ENCODE measurements at regions not wholly inside any gene's neighbourhood (a gene's known extent, or its start where the extent isn't known, plus 50 kb on each side); places are given as distances from the start of the nearest gene placed in this dataset.

GRCh38 chr10:9018195-9019173 is 964.0 kb downstream of the GATA3 start:
- intact Hi-C loops (cut with DNase I): no loop called here
- Histone ChIP-seq H3K4me1 (no peaks in the 10 kb centered on the region), H3K4me3 (no peak overlapping the region), H3K27ac (no peak overlapping the region), H3K36me3 (no peaks in the 10 kb centered on the region), H3K27me3 (peaks cover 0 to 13% (median 0%) of the 10 kb centered on the region in 4 donors), H3K9me3 (no peaks in the 10 kb centered on the region)
- TF ChIP-seq POLR2A (IDR thresholded peaks at IDR 0.05) (no peak), CTCF (IDR thresholded peaks at IDR 0.05) (no peak)
- WGBS, 2 donors: 74 to 80% methylated on average over 7 of the region's 7 CpGs
- DNase-seq: no peak

- Histone ChIP-seq H3K4me3 (no peak overlapping the region), H3K27me3 (peaks cover 0 to 7% (median 0%) of the 10 kb centered on the region in 4 donors), H3K9me3 (no peaks in the 10 kb centered on the region), H3K27ac (no peak overlapping the region), H3K4me1 (no peaks in the 10 kb centered on the region), H3K36me3 (no peaks in the 10 kb centered on the region)
- WGBS, 2 donors: 63 to 69% methylated on average over 3 of the region's 3 CpGs
- TF ChIP-seq POLR2A (IDR thresholded peaks at IDR 0.05) (no peak), CTCF (IDR thresholded peaks at IDR 0.05) (no peak)
- DNase-seq: no peak
- intact Hi-C loops (cut with DNase I): no loop called here
Observed at GRCh38 chr10:9023206-9023605, 968.7 kb downstream of the GATA3 start.

GRCh38 chr10:9024210-9024609 is 969.7 kb downstream of the GATA3 start:
- Histone ChIP-seq H3K27ac (no peak overlapping the region), H3K4me3 (no peak overlapping the region), H3K4me1 (no peaks in the 10 kb centered on the region), H3K36me3 (no peaks in the 10 kb centered on the region), H3K9me3 (no peaks in the 10 kb centered on the region), H3K27me3 (no peaks in the 10 kb centered on the region)
- TF ChIP-seq POLR2A (IDR thresholded peaks at IDR 0.05) (no peak), CTCF (IDR thresholded peaks at IDR 0.05) (no peak)
- intact Hi-C loops (cut with DNase I): no loop called here
- no peak for DNase-seq
- 39 to 40% methylated on average over 2 of the region's 2 CpGs for WGBS, 2 donors

- intact Hi-C loops (cut with DNase I): no loop called here
- Histone ChIP-seq H3K9me3 (no peaks in the 10 kb centered on the region), H3K36me3 (no peaks in the 10 kb centered on the region), H3K27ac (no peak overlapping the region), H3K27me3 (no peaks in the 10 kb centered on the region), H3K4me1 (no peaks in the 10 kb centered on the region), H3K4me3 (no peak overlapping the region)
- TF ChIP-seq POLR2A (IDR thresholded peaks at IDR 0.05) (no peak), CTCF (IDR thresholded peaks at IDR 0.05) (no peak)
- DNase-seq: no peak
Observed at GRCh38 chr10:9028231-9028630, 973.7 kb downstream of the GATA3 start.

- Histone ChIP-seq H3K27ac (no peak overlapping the region), H3K27me3 (no peaks in the 10 kb centered on the region), H3K36me3 (no peaks in the 10 kb centered on the region), H3K4me1 (no peaks in the 10 kb centered on the region), H3K9me3 (no peaks in the 10 kb centered on the region), H3K4me3 (no peak overlapping the region)
- TF ChIP-seq POLR2A (IDR thresholded peaks at IDR 0.05) (no peak), CTCF (IDR thresholded peaks at IDR 0.05) (no peak)
- DNase-seq: no peak
- WGBS, 2 donors: 71 to 72% methylated on average over 1 of the region's 1 CpG
- intact Hi-C loops (cut with DNase I): no loop called here
Observed at GRCh38 chr10:9035355-9035754, 980.9 kb downstream of the GATA3 start.

Data from esophagus squamous epithelium (tissue), 5 donors.